ENCODE measurements at regions not wholly inside any gene's neighbourhood (a gene's known extent, or its start where the extent isn't known, plus 50 kb on each side); places are given as distances from the start of the nearest gene placed in this dataset.

- Histone ChIP-seq H3K9me3 (ENCODE audit: control insufficient read depth, insufficient read depth, low read depth, low read length) (no peaks in the 10 kb centered on the region), H3K4me2 (ENCODE audit: extremely low read depth, insufficient read depth, low read length) (no peak overlapping the region), H3K27ac (ENCODE audit: insufficient read depth, low read length) (no peak overlapping the region), H3K27me3 (ENCODE audit: control insufficient read depth, insufficient read depth, low read length) (no peaks in the 10 kb centered on the region), H3K9ac (ENCODE audit: insufficient read depth, low read length) (no peak overlapping the region), H2AFZ (ENCODE audit: low read length) (no peak overlapping the region), H3K79me2 (ENCODE audit: control insufficient read depth, insufficient read depth, low read length) (no peaks in the 10 kb centered on the region), H3K4me3 (replicated peaks in 1 of 4; ENCODE audit: control extremely low read depth in 1 of 4, insufficient read depth in 1 of 4, low read depth in 3 of 4, low read length in 4 of 4) (no peak overlapping the region), H3K36me3 (ENCODE audit: control insufficient read depth, insufficient read depth, low read length) (no peaks in the 10 kb centered on the region), H4K20me1 (ENCODE audit: control insufficient read depth, extremely low read depth, insufficient read depth, low read length) (no peaks in the 10 kb centered on the region), H3K4me1 (ENCODE audit: control insufficient read depth, extremely low read depth, insufficient read depth, low read length) (no peaks in the 10 kb centered on the region)
- no peak for DNase-seq (ENCODE audit: low read depth in 2 of 2)
- TF ChIP-seq, protein P1, sequence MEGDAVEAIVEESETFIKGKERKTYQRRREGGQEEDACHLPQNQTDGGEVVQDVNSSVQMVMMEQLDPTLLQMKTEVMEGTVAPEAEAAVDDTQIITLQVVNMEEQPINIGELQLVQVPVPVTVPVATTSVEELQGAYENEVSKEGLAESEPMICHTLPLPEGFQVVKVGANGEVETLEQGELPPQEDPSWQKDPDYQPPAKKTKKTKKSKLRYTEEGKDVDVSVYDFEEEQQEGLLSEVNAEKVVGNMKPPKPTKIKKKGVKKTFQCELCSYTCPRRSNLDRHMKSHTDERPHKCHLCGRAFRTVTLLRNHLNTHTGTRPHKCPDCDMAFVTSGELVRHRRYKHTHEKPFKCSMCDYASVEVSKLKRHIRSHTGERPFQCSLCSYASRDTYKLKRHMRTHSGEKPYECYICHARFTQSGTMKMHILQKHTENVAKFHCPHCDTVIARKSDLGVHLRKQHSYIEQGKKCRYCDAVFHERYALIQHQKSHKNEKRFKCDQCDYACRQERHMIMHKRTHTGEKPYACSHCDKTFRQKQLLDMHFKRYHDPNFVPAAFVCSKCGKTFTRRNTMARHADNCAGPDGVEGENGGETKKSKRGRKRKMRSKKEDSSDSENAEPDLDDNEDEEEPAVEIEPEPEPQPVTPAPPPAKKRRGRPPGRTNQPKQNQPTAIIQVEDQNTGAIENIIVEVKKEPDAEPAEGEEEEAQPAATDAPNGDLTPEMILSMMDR (conservative IDR thresholded peaks at IDR 0.05 in 1 of 2, IDR thresholded peaks at IDR 0.05 in 1 of 2; ENCODE audit: low read depth in 1 of 2, low read length in 2 of 2): no peak
- TF ChIP-seq EZH2 (IDR thresholded peaks at IDR 0.05; ENCODE audit: low read length, missing control alignments): no peak
Observed at GRCh38 chr18:61034580-61034979, 298.6 kb upstream of the CDH20 start.

DNA sequence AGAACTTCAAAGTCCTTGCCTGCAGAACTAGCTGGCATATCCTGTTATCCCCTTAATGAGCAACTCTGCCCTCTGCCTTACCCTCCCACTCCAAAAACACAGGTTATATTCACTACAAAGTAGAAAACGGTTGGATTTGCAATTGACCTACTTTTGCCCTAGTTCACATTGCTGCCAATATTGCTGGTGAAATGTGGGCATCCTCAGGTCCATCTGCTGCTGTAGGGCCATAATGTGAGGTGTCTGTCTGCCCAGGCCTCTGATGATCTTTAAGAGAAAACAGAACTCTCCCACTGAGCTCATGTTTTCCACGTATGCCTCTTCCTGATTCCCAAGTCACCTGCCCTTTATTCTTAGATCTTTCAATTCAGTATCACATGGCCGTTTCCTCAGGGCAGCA is 294.0 kb upstream of the CDH20 start:
- H2AFZ ChIP-seq (ENCODE audit: low read length): no peak overlapping the region
- no peak overlapping the region for H3K27ac ChIP-seq (ENCODE audit: insufficient read depth, low read length)
- no peak overlapping the region for H3K4me2 ChIP-seq (ENCODE audit: extremely low read depth, insufficient read depth, low read length)
- no peaks in the 10 kb centered on the region for H3K79me2 ChIP-seq (ENCODE audit: control insufficient read depth, insufficient read depth, low read length)
- H4K20me1 ChIP-seq (ENCODE audit: control insufficient read depth, extremely low read depth, insufficient read depth, low read length): no peaks in the 10 kb centered on the region
- no peaks in the 10 kb centered on the region for H3K36me3 ChIP-seq (ENCODE audit: control insufficient read depth, insufficient read depth, low read length)
- DNase-seq (ENCODE audit: low read depth in 2 of 2): no peak
- no peak overlapping the region for H3K4me3 ChIP-seq (replicated peaks in 1 of 4; ENCODE audit: control extremely low read depth in 1 of 4, insufficient read depth in 1 of 4, low read depth in 3 of 4, low read length in 4 of 4)
- TF ChIP-seq, protein P1 (conservative IDR thresholded peaks at IDR 0.05 in 1 of 2, IDR thresholded peaks at IDR 0.05 in 1 of 2; ENCODE audit: low read depth in 1 of 2, low read length in 2 of 2): no peak
- TF ChIP-seq EZH2 (IDR thresholded peaks at IDR 0.05; ENCODE audit: low read length, missing control alignments): no peak
- no peaks in the 10 kb centered on the region for H3K27me3 ChIP-seq (ENCODE audit: control insufficient read depth, insufficient read depth, low read length)
- H3K9ac ChIP-seq (ENCODE audit: insufficient read depth, low read length): no peak overlapping the region
- no peaks in the 10 kb centered on the region for H3K4me1 ChIP-seq (ENCODE audit: control insufficient read depth, extremely low read depth, insufficient read depth, low read length)
- H3K9me3 ChIP-seq (ENCODE audit: control insufficient read depth, insufficient read depth, low read depth, low read length): no peaks in the 10 kb centered on the region

DNA sequence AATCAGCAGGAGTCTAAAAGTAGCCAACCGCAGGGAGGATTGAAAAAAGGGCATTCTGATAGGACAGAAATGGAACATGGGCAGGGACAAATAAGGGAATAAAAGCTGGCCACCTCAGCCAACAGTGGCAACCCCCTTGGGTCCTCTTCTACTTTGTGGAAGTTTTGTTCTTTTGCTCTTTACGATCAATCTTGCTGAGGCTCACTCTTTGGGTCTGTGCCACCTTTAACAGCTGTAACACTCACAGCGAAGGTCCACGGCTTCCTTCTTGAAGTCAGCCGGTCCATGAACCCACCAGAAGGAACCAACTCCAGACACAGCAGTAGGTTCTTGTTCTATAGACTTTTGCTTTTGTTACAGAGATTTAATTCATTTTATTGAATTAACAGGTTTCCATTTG is 285.4 kb upstream of the CDH20 start:
- no peak for DNase-seq (ENCODE audit: low read depth in 2 of 2)
- H3K9me3 ChIP-seq (ENCODE audit: control insufficient read depth, insufficient read depth, low read depth, low read length): no peaks in the 10 kb centered on the region
- no peaks in the 10 kb centered on the region for H3K27me3 ChIP-seq (ENCODE audit: control insufficient read depth, insufficient read depth, low read length)
- TF ChIP-seq EZH2 (IDR thresholded peaks at IDR 0.05; ENCODE audit: low read length, missing control alignments): no peak
- TF ChIP-seq, protein P1 (conservative IDR thresholded peaks at IDR 0.05 in 1 of 2, IDR thresholded peaks at IDR 0.05 in 1 of 2; ENCODE audit: low read depth in 1 of 2, low read length in 2 of 2): no peak
- no peak overlapping the region for H3K4me2 ChIP-seq (ENCODE audit: extremely low read depth, insufficient read depth, low read length)
- H3K79me2 ChIP-seq (ENCODE audit: control insufficient read depth, insufficient read depth, low read length): no peaks in the 10 kb centered on the region
- no peak overlapping the region for H2AFZ ChIP-seq (ENCODE audit: low read length)
- no peaks in the 10 kb centered on the region for H3K36me3 ChIP-seq (ENCODE audit: control insufficient read depth, insufficient read depth, low read length)
- no peak overlapping the region for H3K9ac ChIP-seq (ENCODE audit: insufficient read depth, low read length)
- no peaks in the 10 kb centered on the region for H3K4me1 ChIP-seq (ENCODE audit: control insufficient read depth, extremely low read depth, insufficient read depth, low read length)
- no peak overlapping the region for H3K27ac ChIP-seq (ENCODE audit: insufficient read depth, low read length)
- no peaks in the 10 kb centered on the region for H4K20me1 ChIP-seq (ENCODE audit: control insufficient read depth, extremely low read depth, insufficient read depth, low read length)
- H3K4me3 ChIP-seq (replicated peaks in 1 of 4; ENCODE audit: control extremely low read depth in 1 of 4, insufficient read depth in 1 of 4, low read depth in 3 of 4, low read length in 4 of 4): no peak overlapping the region

Data from fibroblast of lung (primary cell).